Peyer's patch (tissue), 4 donors: ENCODE measurements at regions not wholly inside any gene's neighbourhood (a gene's known extent, or its start where the extent isn't known, plus 50 kb on each side); places are given as distances from the start of the nearest gene placed in this dataset.

ENCODE experiments used
- POLR2A ChIP-seq, 2 donors: fragments of 450-650 bp; IDR thresholded peaks; one replicate each; pipeline ENCODE4 v1.5.1; 2017; ENCODE audit warnings: antibody characterized with exemption in 2 of 2, mild to moderate bottlenecking in 2 of 2, moderate library complexity in 2 of 2
- TF ChIP-seq, protein P1 (sequence below), 6 experiments: fragments of 450-650 bp in 4 of 6; fragments of 200-600 bp in 2 of 6; sonication (generic) in 1 of 6; IDR thresholded peaks; one replicate each; pipeline ENCODE4 v1.5.1; 2017 to 2019; ENCODE audit warnings: antibody characterized with exemption in 6 of 6, mild to moderate bottlenecking in 3 of 6, moderate library complexity in 1 of 6

DNA sequence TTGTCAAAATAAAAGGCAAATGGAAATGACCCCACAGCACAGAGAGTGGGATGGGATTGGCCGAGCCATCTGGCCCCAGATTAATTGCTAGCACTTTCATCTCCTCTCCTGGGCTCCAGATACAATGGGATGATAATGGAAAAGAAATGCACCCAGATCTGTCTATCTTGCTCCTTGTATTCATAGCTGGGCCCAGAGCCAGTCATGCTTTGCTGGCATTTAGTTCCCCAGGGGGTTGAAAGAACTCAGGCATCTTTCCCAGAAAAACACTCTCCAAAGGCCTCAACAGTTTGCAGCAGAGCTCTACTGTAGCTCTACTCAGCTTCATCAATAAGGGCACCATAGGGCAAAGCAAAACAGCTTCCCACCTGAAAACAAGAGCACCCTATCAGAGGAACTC, 116.0 kb upstream of the FOXA2 start:
- no peak for TF ChIP-seq POLR2A (IDR thresholded peaks at IDR 0.05)
- TF ChIP-seq, protein P1, sequence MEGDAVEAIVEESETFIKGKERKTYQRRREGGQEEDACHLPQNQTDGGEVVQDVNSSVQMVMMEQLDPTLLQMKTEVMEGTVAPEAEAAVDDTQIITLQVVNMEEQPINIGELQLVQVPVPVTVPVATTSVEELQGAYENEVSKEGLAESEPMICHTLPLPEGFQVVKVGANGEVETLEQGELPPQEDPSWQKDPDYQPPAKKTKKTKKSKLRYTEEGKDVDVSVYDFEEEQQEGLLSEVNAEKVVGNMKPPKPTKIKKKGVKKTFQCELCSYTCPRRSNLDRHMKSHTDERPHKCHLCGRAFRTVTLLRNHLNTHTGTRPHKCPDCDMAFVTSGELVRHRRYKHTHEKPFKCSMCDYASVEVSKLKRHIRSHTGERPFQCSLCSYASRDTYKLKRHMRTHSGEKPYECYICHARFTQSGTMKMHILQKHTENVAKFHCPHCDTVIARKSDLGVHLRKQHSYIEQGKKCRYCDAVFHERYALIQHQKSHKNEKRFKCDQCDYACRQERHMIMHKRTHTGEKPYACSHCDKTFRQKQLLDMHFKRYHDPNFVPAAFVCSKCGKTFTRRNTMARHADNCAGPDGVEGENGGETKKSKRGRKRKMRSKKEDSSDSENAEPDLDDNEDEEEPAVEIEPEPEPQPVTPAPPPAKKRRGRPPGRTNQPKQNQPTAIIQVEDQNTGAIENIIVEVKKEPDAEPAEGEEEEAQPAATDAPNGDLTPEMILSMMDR (IDR thresholded peaks at IDR 0.05) = no peak
